DMS153 (cell line): ENCODE measurements at regions not wholly inside any gene's neighbourhood (a gene's known extent, or its start where the extent isn't known, plus 50 kb on each side); places are given as distances from the start of the nearest gene placed in this dataset.
"Not testable (repeated sequence)": the region's sequence is repeated elsewhere in the genome, so short reads cannot be mapped to it uniquely, and the experiment has no call there.

Experiments
- DNase-seq: peaks from one replicate; lab custom pipeline; 2025; lab: John Stamatoyannopoulos, UW

- DNase-seq, result no peak
Measured at GRCh38 chr10:128178302-128178958, 52.2 kb upstream of the MKI67 start.

GRCh38 chr10:128180843-128181242 is 54.6 kb upstream of the MKI67 start:
- DNase-seq, result peak; percentile 28

- no peak for DNase-seq
Measured at GRCh38 chr10:128185627-128186026, 59.4 kb upstream of the MKI67 start.

GRCh38 chr10:128186959-128187787 is 61.0 kb upstream of the MKI67 start:
- no peak for DNase-seq

GRCh38 chr10:128187788-128188185 is 61.6 kb upstream of the MKI67 start:
- DNase-seq, result no peak

GRCh38 chr10:128189176-128189575 is 63.0 kb upstream of the MKI67 start:
- no peak for DNase-seq

- peak; percentile 86 for DNase-seq
Measured at GRCh38 chr10:128191847-128192246, 65.6 kb upstream of the MKI67 start.

- DNase-seq, result not testable (repeated sequence)
Measured at GRCh38 chr10:128201826-128202225, 75.6 kb upstream of the MKI67 start.

GRCh38 chr10:128203028-128203427 is 76.8 kb upstream of the MKI67 start:
- no peak for DNase-seq

GRCh38 chr10:128205591-128205990 is 79.4 kb upstream of the MKI67 start:
- DNase-seq, result not testable (repeated sequence)

GRCh38 chr10:128206676-128207075 is 80.5 kb upstream of the MKI67 start:
- no peak for DNase-seq

- no peak for DNase-seq
Measured at GRCh38 chr10:128209862-128210214, 83.6 kb upstream of the MKI67 start.

GRCh38 chr10:128210215-128211063 is 84.2 kb upstream of the MKI67 start:
- DNase-seq, result no peak

- DNase-seq, result no peak
Measured at GRCh38 chr10:128211064-128211504, 84.9 kb upstream of the MKI67 start.

GRCh38 chr10:128211953-128212727 is 85.9 kb upstream of the MKI67 start:
- peak; percentile 70 for DNase-seq

GRCh38 chr10:128213156-128213555 is 86.9 kb upstream of the MKI67 start:
- DNase-seq, result no peak

GRCh38 chr10:128215733-128216132 is 89.5 kb upstream of the MKI67 start:
- no peak for DNase-seq

- DNase-seq, result no peak
Measured at GRCh38 chr10:128217136-128217535, 90.9 kb upstream of the MKI67 start.

- no peak for DNase-seq
Measured at GRCh38 chr10:128218161-128218560, 91.9 kb upstream of the MKI67 start.

- DNase-seq, result no peak
Measured at GRCh38 chr10:128219295-128219694, 93.1 kb upstream of the MKI67 start.

GRCh38 chr10:128220021-128220420 is 93.8 kb upstream of the MKI67 start:
- DNase-seq, result peak; percentile 5

GRCh38 chr10:128221117-128221516 is 94.9 kb upstream of the MKI67 start:
- no peak for DNase-seq
